Retinal pigment epithelial cell (primary cell): ENCODE measurements at regions not wholly inside any gene's neighbourhood (a gene's known extent, or its start where the extent isn't known, plus 50 kb on each side); places are given as distances from the start of the nearest gene placed in this dataset.

Experiments
- DNase-seq: peaks from one replicate; pipeline ENCODE4 v3.0.0-alpha.2; 2010; ENCODE audit warnings: low read depth
- H3K4me3 ChIP-seq: 2 replicates; pipeline ENCODE4 v1.5.1; 2011; ENCODE audit warnings: mild to moderate bottlenecking, low read length, control low read depth, moderate library complexity
- TF ChIP-seq, protein P1 (sequence below): conservative IDR thresholded peaks from 2 replicates; pipeline ENCODE4 v1.5.1; 2011; ENCODE audit warnings: low read depth, low read length, control low read depth, inconsistent platforms

DNA sequence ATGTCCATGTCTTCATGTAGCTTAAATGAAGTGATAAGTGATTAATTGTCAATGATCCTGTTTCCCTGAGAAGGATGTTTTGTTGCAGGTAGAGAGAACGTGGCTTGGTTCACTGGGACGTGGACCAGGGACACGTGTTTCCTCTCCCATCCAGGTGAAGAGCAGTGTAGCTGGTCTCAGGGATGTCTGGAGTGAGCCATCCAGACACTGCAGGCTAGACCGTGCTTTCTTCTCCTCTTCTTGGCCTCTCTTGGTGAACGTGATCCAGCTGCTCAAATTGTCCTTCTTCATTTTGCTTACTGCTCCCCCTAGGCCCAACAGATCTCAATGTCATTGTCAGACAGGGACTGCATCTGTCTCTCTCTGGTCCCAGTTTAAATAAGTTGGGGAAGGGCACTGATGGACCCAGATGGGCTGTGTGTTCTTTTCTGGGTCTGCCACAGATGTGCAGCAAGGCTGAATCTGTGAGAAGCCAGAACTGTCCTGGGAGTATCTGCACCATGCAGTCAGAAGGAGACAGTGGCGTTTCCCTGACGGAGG lies 263.8 kb downstream of the CYRIA start:
- H3K4me3 ChIP-seq: no peak overlapping the region
- DNase-seq: no peak
- TF ChIP-seq, protein P1, sequence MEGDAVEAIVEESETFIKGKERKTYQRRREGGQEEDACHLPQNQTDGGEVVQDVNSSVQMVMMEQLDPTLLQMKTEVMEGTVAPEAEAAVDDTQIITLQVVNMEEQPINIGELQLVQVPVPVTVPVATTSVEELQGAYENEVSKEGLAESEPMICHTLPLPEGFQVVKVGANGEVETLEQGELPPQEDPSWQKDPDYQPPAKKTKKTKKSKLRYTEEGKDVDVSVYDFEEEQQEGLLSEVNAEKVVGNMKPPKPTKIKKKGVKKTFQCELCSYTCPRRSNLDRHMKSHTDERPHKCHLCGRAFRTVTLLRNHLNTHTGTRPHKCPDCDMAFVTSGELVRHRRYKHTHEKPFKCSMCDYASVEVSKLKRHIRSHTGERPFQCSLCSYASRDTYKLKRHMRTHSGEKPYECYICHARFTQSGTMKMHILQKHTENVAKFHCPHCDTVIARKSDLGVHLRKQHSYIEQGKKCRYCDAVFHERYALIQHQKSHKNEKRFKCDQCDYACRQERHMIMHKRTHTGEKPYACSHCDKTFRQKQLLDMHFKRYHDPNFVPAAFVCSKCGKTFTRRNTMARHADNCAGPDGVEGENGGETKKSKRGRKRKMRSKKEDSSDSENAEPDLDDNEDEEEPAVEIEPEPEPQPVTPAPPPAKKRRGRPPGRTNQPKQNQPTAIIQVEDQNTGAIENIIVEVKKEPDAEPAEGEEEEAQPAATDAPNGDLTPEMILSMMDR: no peak

DNA sequence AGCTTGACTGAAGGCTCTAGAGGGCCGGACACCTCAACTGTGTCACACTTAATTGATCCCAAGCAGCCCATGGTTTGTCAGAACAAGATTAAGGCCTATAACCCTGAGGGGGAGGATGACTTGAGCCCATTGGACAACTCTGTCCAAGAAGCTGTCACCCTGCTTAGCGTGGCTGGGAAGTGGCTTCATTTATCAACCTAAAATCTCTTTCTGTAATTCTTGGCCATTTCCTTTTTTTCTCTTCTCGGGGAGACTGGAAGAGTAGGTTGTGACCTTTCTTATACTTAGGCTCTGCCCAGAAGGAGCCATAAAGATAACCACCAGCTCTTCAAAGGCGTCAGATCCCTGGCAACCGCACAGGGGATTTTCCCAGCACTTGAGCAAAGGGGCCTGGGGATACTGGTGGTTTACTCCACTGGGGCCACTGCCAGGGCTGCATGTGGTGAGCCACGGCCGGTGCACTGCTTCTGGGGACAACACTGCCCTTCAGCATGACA lies 265.5 kb downstream of the CYRIA start:
- TF ChIP-seq, protein P1: no peak
- H3K4me3 ChIP-seq: no peak overlapping the region
- DNase-seq: no peak

DNA sequence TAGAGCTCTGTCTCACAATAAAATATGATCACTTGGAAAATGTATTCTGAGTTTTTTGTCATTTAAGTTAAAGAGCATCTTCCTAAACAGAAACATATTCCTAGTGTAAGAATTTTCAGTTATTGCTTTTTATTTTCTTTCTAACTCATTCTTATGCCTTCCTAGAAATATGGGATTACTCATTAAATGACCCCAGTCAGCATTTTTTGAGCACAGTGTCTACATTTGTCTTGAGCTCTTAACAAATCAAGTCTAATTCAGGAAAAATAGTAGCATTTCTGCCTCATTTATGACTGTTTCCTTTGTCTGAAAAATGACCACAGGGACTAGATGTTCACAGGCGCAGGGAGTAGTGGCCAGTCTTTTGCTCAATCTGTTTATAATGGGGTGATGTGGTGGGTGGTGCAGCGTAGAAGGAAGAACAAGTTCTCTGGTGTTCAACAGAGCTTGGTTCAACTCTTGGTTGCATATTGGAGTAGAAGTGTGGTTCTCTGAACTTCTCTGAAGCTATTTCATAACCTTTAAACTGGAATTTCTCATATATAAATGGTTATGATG lies 267.1 kb downstream of the CYRIA start:
- H3K4me3 ChIP-seq: no peak overlapping the region
- DNase-seq: no peak
- TF ChIP-seq, protein P1: no peak

DNA sequence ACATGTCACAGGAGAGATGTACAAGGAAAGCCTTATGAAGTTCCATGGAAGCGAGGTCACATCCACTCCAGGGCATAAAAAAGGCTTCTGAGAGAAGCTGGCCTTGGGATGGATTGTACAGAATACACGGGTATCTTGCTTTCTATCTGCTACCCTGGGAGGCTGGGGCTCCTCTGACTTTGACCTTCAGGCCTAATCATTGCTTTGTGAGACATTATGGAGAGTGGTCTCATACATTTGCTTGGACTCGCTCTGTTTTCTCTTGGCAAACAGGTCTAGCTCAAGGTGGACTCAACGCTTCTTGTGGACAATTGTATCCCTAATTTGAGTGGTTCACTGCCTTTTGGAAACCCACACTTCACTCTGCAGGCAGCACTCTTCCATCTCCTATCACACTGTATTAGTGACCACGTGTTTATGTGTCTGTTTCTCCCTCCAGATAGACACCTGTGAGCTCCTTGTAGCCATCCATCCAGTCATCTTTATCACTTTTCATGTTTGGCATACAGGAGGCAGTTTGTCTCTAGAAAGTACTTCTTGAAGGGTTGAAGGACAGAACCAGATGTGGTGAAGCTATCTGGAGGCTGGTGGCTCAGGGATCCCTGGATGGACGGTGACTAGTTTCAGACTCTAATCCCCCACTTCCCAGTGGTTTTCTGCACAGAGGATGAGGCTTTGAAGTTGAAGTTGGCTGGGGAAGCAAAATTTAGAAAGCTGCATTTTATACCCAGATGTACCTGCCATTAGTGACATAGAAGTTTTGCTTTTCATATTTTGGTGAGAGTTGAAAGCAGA lies 267.8 kb downstream of the CYRIA start:
- TF ChIP-seq, protein P1: no peak
- DNase-seq: no peak
- H3K4me3 ChIP-seq: no peak overlapping the region

DNA sequence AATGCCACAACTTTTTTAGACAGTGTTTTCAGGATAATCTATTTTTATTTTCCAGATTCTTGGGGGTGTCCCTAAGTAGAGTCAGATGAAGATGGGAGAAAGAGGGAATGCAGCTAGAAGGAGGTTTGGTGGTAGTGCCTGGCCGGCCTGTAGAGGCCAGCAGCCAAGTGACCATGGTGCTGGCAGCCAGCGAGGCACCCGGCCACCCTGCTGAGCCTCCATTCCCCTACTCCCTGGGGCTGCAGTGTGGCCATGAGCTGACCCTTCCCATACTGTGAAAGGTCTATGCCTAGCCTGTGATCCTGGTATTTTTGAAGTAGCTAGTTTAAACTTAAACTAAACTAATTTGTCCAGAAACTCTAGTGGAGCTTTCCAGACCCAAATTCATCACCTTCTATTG lies 268.6 kb downstream of the CYRIA start:
- TF ChIP-seq, protein P1: no peak
- no peak for DNase-seq
- no peak overlapping the region for H3K4me3 ChIP-seq

DNA sequence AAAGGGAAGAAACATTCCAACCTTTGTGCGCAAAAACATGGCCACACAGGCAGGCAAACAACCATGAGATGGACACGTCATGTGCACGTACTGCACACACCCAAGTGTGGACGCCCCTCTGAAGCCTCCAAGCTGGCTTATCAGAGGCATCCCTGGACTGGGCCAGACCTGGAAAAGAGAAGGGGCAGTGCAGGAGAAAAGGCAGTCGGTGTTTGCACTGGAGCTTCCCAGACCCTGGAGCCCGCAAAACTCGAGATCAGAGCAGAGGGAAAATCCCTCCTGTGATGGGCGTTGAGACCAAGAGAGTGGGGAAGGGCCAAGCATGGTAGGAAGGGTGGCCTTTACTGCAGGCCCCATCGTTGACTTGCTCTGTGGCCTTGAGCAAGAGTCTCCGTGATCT lies 269.5 kb downstream of the CYRIA start:
- DNase-seq: no peak
- H3K4me3 ChIP-seq: no peak overlapping the region
- TF ChIP-seq, protein P1: no peak
